Fibroblast of lung (primary cell): ENCODE measurements at regions not wholly inside any gene's neighbourhood (a gene's known extent, or its start where the extent isn't known, plus 50 kb on each side); places are given as distances from the start of the nearest gene placed in this dataset.

Experiments
- DNase-seq, 2 donors: peaks; one replicate each; pipeline versions ENCODE4 v3.0.0 to v3.0.0-alpha.2; 2010; ENCODE audit warnings: low read depth in 2 of 2
- H2AFZ ChIP-seq: 2 replicates; pipeline ENCODE4 v1.5.1; 2012; ENCODE audit warnings: low read length, control low read depth, inconsistent platforms
- H3K27ac ChIP-seq: 2 replicates; pipeline ENCODE4 v1.5.1; 2011; ENCODE audit warnings: low read length, control low read depth; ENCODE audit not compliant: insufficient read depth
- H3K27me3 ChIP-seq: 2 replicates; pipeline ENCODE4 v1.5.1; 2011; ENCODE audit warnings: mild to moderate bottlenecking, low read length; ENCODE audit not compliant: control insufficient read depth, insufficient read depth
- H3K36me3 ChIP-seq: 2 replicates; pipeline ENCODE4 v1.5.1; 2011; ENCODE audit warnings: low read length; ENCODE audit not compliant: control insufficient read depth, insufficient read depth
- H3K4me1 ChIP-seq: 2 replicates; pipeline ENCODE4 v1.5.1; 2011; ENCODE audit warnings: low read length; ENCODE audit not compliant: control insufficient read depth, insufficient read depth; ENCODE audit errors: extremely low read depth
- H3K4me2 ChIP-seq: 2 replicates; pipeline ENCODE4 v1.5.1; 2011; ENCODE audit warnings: low read length, control low read depth; ENCODE audit not compliant: insufficient read depth; ENCODE audit errors: extremely low read depth
- H3K4me3 ChIP-seq, 4 experiments: fragments of 200-600 bp in 1 of 4; sonication (generic) in 1 of 4; replicated peaks in 1 of 4; 2 replicates each; pipeline ENCODE4 v1.5.1; 2011 to 2016; ENCODE audit warnings: low read length in 4 of 4, low read depth in 3 of 4, mild to moderate bottlenecking in 3 of 4, control low read depth in 2 of 4, inconsistent platforms in 1 of 4, mixed read lengths in 1 of 4; ENCODE audit not compliant: insufficient read depth in 1 of 4; ENCODE audit errors: control extremely low read depth in 1 of 4
- H3K79me2 ChIP-seq: 2 replicates; pipeline ENCODE4 v1.5.1; 2012; ENCODE audit warnings: mild to moderate bottlenecking, low read length, inconsistent platforms; ENCODE audit not compliant: control insufficient read depth, insufficient read depth
- H3K9ac ChIP-seq: 2 replicates; pipeline ENCODE4 v1.5.1; 2011; ENCODE audit warnings: mild to moderate bottlenecking, low read length, control low read depth; ENCODE audit not compliant: insufficient read depth
- H3K9me3 ChIP-seq: 2 replicates; pipeline ENCODE4 v1.5.1; 2012; ENCODE audit warnings: low read depth, low read length; ENCODE audit not compliant: control insufficient read depth, insufficient read depth
- H4K20me1 ChIP-seq: 2 replicates; pipeline ENCODE4 v1.5.1; 2011; ENCODE audit warnings: low read length; ENCODE audit not compliant: control insufficient read depth, insufficient read depth; ENCODE audit errors: extremely low read depth
- EZH2 ChIP-seq: IDR thresholded peaks from 2 replicates; pipeline ENCODE4 v1.5.1; 2012; ENCODE audit warnings: low read length, control low read depth, mild to moderate bottlenecking; ENCODE audit errors: missing control alignments
- TF ChIP-seq, protein P1 (sequence below), 2 donors: IDR thresholded peaks in 1 of 2; conservative IDR thresholded peaks in 1 of 2; 1 replicate in 1 of 2; 2 replicates in 1 of 2; pipeline ENCODE4 v1.5.1; 2011 to 2012; ENCODE audit warnings: low read length in 2 of 2, control low read depth in 1 of 2, inconsistent platforms in 1 of 2, low read depth in 1 of 2, mild to moderate bottlenecking in 1 of 2

DNA sequence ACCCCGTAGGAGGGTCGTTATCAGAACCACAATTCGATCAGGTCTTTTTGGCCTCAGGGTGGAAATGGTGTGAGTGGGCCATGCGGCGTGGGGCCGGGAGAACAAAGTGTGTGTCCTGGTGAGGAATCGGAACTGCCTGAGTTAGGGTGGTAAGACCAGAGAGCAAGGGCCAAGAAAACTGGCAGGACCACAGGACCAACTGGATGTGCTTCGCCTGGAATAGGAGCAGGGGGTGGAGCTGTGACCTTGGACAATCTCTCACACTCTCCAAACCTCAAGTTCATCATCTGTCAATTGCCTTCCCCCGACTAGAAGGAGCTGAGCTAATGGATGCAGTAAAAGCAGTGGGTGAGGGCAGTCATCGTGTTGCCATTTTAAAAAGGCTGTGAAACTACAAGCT is 59.5 kb downstream of the NAV1 start:
- peaks cover 5% of the 10 kb centered on the region for H3K79me2 ChIP-seq
- H3K4me2 ChIP-seq = no peak overlapping the region

DNA sequence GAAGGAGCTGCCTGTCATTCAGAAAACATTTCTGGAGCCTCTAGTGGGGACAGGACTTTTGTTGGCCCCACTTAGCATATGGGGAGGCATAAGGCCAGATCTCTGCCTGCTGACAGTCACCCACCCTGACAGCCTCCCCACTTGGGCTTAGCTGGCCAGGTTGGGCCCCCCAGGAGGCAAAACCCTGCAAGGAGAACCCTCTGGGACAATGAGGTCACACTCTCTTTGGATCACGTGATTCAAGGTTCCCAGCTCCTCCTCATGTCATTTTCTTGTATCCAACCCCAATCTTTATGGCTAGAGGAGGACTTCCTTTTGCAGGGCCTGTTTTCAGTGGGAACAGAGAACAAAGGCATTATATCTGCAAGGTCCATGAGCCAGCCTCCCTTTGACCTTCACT is 60.0 kb downstream of the NAV1 start:
- H3K9ac ChIP-seq = no peak overlapping the region
- peaks cover 19% of the 10 kb centered on the region for H3K4me1 ChIP-seq
- peaks cover 7% of the 10 kb centered on the region for H3K79me2 ChIP-seq

More for the DNA sequence above, 59.5 kb downstream of the NAV1 start:
- Histone ChIP-seq H3K9me3 (no peaks in the 10 kb centered on the region), H2AFZ (no peak overlapping the region), H3K36me3 (peaks cover 1% of the 10 kb centered on the region), H3K4me3 (no peak overlapping the region), H3K9ac (no peak overlapping the region), H3K27me3 (no peaks in the 10 kb centered on the region), H3K4me1 (peaks cover 19% of the 10 kb centered on the region), H3K27ac (no peak overlapping the region), H4K20me1 (no peaks in the 10 kb centered on the region)
- DNase-seq = no peak
- TF ChIP-seq EZH2 = no peak
- TF ChIP-seq, protein P1, sequence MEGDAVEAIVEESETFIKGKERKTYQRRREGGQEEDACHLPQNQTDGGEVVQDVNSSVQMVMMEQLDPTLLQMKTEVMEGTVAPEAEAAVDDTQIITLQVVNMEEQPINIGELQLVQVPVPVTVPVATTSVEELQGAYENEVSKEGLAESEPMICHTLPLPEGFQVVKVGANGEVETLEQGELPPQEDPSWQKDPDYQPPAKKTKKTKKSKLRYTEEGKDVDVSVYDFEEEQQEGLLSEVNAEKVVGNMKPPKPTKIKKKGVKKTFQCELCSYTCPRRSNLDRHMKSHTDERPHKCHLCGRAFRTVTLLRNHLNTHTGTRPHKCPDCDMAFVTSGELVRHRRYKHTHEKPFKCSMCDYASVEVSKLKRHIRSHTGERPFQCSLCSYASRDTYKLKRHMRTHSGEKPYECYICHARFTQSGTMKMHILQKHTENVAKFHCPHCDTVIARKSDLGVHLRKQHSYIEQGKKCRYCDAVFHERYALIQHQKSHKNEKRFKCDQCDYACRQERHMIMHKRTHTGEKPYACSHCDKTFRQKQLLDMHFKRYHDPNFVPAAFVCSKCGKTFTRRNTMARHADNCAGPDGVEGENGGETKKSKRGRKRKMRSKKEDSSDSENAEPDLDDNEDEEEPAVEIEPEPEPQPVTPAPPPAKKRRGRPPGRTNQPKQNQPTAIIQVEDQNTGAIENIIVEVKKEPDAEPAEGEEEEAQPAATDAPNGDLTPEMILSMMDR (conservative IDR thresholded peaks at IDR 0.05 in 1 of 2, IDR thresholded peaks at IDR 0.05 in 1 of 2; ENCODE audit: low read depth in 1 of 2, low read length in 2 of 2) = no peak

DNA sequence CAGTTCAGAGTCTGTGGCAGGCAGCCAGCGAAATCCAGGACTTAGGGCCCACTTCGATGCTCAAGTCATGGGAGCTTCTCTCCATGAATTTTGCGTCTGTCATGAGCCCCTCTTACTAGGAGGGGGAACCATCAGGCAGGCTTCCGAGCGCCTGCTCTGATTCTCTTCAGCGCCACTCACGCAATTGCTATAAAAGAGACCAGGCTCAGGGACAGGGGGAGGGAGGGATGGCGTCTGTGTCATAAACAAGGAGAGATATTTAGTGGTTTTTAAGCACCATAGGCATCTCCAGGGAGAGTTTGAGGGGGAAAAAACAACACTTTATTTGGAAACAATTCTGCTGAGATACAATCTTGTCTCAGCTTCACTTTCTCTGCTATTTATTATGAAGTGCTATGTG is 60.6 kb downstream of the NAV1 start:
- Histone ChIP-seq H3K9ac (no peak overlapping the region), H3K36me3 (peaks cover 1% of the 10 kb centered on the region), H3K79me2 (peaks cover 7% of the 10 kb centered on the region), H2AFZ (no peak overlapping the region), H3K4me1 (peaks cover 17% of the 10 kb centered on the region), H4K20me1 (no peaks in the 10 kb centered on the region), H3K4me2 (no peak overlapping the region), H3K27ac (no peak overlapping the region), H3K27me3 (no peaks in the 10 kb centered on the region), H3K9me3 (no peaks in the 10 kb centered on the region), H3K4me3 (no peak overlapping the region)
- no peak for TF ChIP-seq EZH2
- TF ChIP-seq, protein P1 (conservative IDR thresholded peaks at IDR 0.05 in 1 of 2, IDR thresholded peaks at IDR 0.05 in 1 of 2; ENCODE audit: low read depth in 1 of 2, low read length in 2 of 2) = no peak
- no peak for DNase-seq

More for the DNA sequence above, 60.0 kb downstream of the NAV1 start:
- no peaks in the 10 kb centered on the region for H3K27me3 ChIP-seq
- no peak overlapping the region for H3K27ac ChIP-seq
- TF ChIP-seq EZH2 = no peak
- TF ChIP-seq, protein P1 (conservative IDR thresholded peaks at IDR 0.05 in 1 of 2, IDR thresholded peaks at IDR 0.05 in 1 of 2; ENCODE audit: low read depth in 1 of 2, low read length in 2 of 2) = no peak
- no peak for DNase-seq
- H3K4me2 ChIP-seq = no peak overlapping the region
- no peak overlapping the region for H3K4me3 ChIP-seq
- peaks cover 1% of the 10 kb centered on the region for H3K36me3 ChIP-seq
- no peaks in the 10 kb centered on the region for H3K9me3 ChIP-seq
- no peaks in the 10 kb centered on the region for H4K20me1 ChIP-seq
- H2AFZ ChIP-seq = no peak overlapping the region
